ENCODE measurements at regions not wholly inside any gene's neighbourhood (a gene's known extent, or its start where the extent isn't known, plus 50 kb on each side); places are given as distances from the start of the nearest gene placed in this dataset.

- no peaks in the 10 kb centered on the region for H3K27me3 Mint-ChIP-seq (ENCODE audit: insufficient read depth, unreplicated experiment)
- no peaks in the 10 kb centered on the region for H3K36me3 Mint-ChIP-seq (ENCODE audit: insufficient read depth, unreplicated experiment)
- Histone ChIP-seq H3K36me3 (ENCODE audit: control insufficient read depth, insufficient read depth, low read length) (no peaks in the 10 kb centered on the region), H3K4me3 (ENCODE audit: low read depth, low read length) (no peak overlapping the region), H3K9me3 (no peaks in the 10 kb centered on the region), H3K27me3 (replicated peaks; ENCODE audit: control insufficient read depth, insufficient read depth, low read length) (no peaks in the 10 kb centered on the region), H3K4me1 (no peaks in the 10 kb centered on the region)
- ChIA-PET CTCF (no interaction called here), POLR2A (no interaction called here)
- H3K27ac Mint-ChIP-seq (ENCODE audit: unreplicated experiment) = no peak overlapping the region
- intact Hi-C loops (cut with micrococcal nuclease; ENCODE audit: unreplicated experiment) = no loop called here
- H3K4me1 Mint-ChIP-seq (ENCODE audit: low read depth, unreplicated experiment) = no peaks in the 10 kb centered on the region
- no TSS peak for BruUV-seq (replicated peaks)
- no peak for TF ChIP-seq CTCF (IDR thresholded peaks at IDR 0.05; ENCODE audit: insufficient read depth in 1 of 2, low read depth in 1 of 2, low read length in 1 of 2, severe bottlenecking in 1 of 2, unreplicated experiment in 1 of 2)
- no peak overlapping the region for H3K4me3 Mint-ChIP-seq (ENCODE audit: unreplicated experiment)
- H3K9me3 Mint-ChIP-seq (ENCODE audit: unreplicated experiment) = no peaks in the 10 kb centered on the region
- DNase-seq = no peak
Observed at GRCh38 chr2:5234563-5234962, 457.6 kb upstream of the SOX11 start.

DNA sequence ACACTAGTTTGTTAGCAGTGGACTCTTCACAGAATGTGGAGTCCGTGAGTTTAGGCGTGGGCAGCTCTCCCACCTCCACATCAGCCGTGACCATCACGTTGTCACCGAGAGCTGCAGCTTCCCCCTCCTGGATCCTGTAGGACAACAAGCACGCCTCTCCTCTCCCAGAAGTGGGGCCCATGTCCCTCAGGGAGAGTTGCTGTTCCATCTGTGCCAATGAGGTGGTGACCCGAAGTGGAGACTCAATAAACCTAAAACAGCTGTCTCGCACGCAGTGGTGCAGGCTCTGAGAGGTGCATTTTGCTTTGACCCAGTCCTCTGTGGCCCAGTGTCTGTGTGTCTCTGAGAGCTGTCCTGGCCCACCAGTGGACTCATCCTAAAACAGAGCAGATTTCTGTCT, 456.5 kb upstream of the SOX11 start:
- H3K36me3 Mint-ChIP-seq (ENCODE audit: insufficient read depth, unreplicated experiment) = no peaks in the 10 kb centered on the region
- no peaks in the 10 kb centered on the region for H3K9me3 ChIP-seq
- H3K4me1 ChIP-seq = no peaks in the 10 kb centered on the region
- TF ChIP-seq CTCF (IDR thresholded peaks at IDR 0.05; ENCODE audit: insufficient read depth in 1 of 2, low read depth in 1 of 2, low read length in 1 of 2, severe bottlenecking in 1 of 2, unreplicated experiment in 1 of 2) = no peak
- no peaks in the 10 kb centered on the region for H3K27me3 ChIP-seq (replicated peaks; ENCODE audit: control insufficient read depth, insufficient read depth, low read length)
- no peaks in the 10 kb centered on the region for H3K36me3 ChIP-seq (ENCODE audit: control insufficient read depth, insufficient read depth, low read length)
- no TSS peak for BruUV-seq (replicated peaks)
- no peaks in the 10 kb centered on the region for H3K4me1 Mint-ChIP-seq (ENCODE audit: low read depth, unreplicated experiment)
- POLR2A ChIA-PET = no interaction called here
- DNase-seq = no peak
- intact Hi-C loops (cut with micrococcal nuclease; ENCODE audit: unreplicated experiment) = no loop called here
- no peaks in the 10 kb centered on the region for H3K27me3 Mint-ChIP-seq (ENCODE audit: insufficient read depth, unreplicated experiment)
- H3K27ac Mint-ChIP-seq (ENCODE audit: unreplicated experiment) = no peak overlapping the region
- no peak overlapping the region for H3K4me3 ChIP-seq (ENCODE audit: low read depth, low read length)
- CTCF ChIA-PET = no interaction called here
- no peak overlapping the region for H3K4me3 Mint-ChIP-seq (ENCODE audit: unreplicated experiment)
- no peaks in the 10 kb centered on the region for H3K9me3 Mint-ChIP-seq (ENCODE audit: unreplicated experiment)

- ChIA-PET CTCF (no interaction called here), POLR2A (no interaction called here)
- H3K36me3 ChIP-seq (ENCODE audit: control insufficient read depth, insufficient read depth, low read length) = no peaks in the 10 kb centered on the region
- H3K27me3 ChIP-seq (replicated peaks; ENCODE audit: control insufficient read depth, insufficient read depth, low read length) = no peaks in the 10 kb centered on the region
- H3K9me3 Mint-ChIP-seq (ENCODE audit: unreplicated experiment) = no peaks in the 10 kb centered on the region
- no peaks in the 10 kb centered on the region for H3K36me3 Mint-ChIP-seq (ENCODE audit: insufficient read depth, unreplicated experiment)
- TF ChIP-seq CTCF (IDR thresholded peaks at IDR 0.05; ENCODE audit: insufficient read depth in 1 of 2, low read depth in 1 of 2, low read length in 1 of 2, severe bottlenecking in 1 of 2, unreplicated experiment in 1 of 2) = no peak
- no TSS peak for BruUV-seq (replicated peaks)
- DNase-seq = no peak
- intact Hi-C loops (cut with micrococcal nuclease; ENCODE audit: unreplicated experiment) = no loop called here
- no peak overlapping the region for H3K4me3 ChIP-seq (ENCODE audit: low read depth, low read length)
- H3K4me1 Mint-ChIP-seq (ENCODE audit: low read depth, unreplicated experiment) = no peaks in the 10 kb centered on the region
- H3K4me1 ChIP-seq = no peaks in the 10 kb centered on the region
- no peaks in the 10 kb centered on the region for H3K9me3 ChIP-seq
- H3K27ac Mint-ChIP-seq (ENCODE audit: unreplicated experiment) = no peak overlapping the region
- H3K4me3 Mint-ChIP-seq (ENCODE audit: unreplicated experiment) = no peak overlapping the region
- H3K27me3 Mint-ChIP-seq (ENCODE audit: insufficient read depth, unreplicated experiment) = no peaks in the 10 kb centered on the region
Observed at GRCh38 chr2:5236249-5236648, 455.9 kb upstream of the SOX11 start.

All from Caco-2 (cell line).